K562 (cell line): ENCODE measurements at regions not wholly inside any gene's neighbourhood (a gene's known extent, or its start where the extent isn't known, plus 50 kb on each side); places are given as distances from the start of the nearest gene placed in this dataset.

Experiments
- ATAC-seq: fragments of 200-7000 bp; cut with Tn5 transposase; 3 replicates; pipeline ENCODE4 v1.9.1; 2020; ENCODE audit warnings: moderate library complexity
- BruUV-seq: library from RNA; stranded (reverse); fragments of 400-500 nt; replicated peaks from 2 replicates; lab custom pipeline; 2021; lab: Mats Ljungman, UMichigan
- CTCF ChIA-PET: fragments of 300-600 bp; formaldehyde crosslinking; extraction: SDS; loops from one replicate; lab custom pipeline; 2021; ENCODE audit warnings: low intra/inter-chr PET ratio; lab: Yijun Ruan, JAX
- POLR2A ChIA-PET: fragments of 300-600, 350-650 bp; sonication (Branson Sonifier 250); formaldehyde crosslinking; extraction: SDS; loops from one replicate; lab custom pipeline; 2021; ENCODE audit warnings: antibody characterized with exemption, inconsistent platforms; lab: Yijun Ruan, JAX
- DNase-seq, 4 experiments: peaks; one replicate each; pipeline versions ENCODE4 v3.0.0 to v3.0.0-alpha.2; 2011 to 2018; ENCODE audit warnings: low spot score in 3 of 4, mixed read lengths in 3 of 4; ENCODE audit errors: extremely low read depth in 1 of 4
- FAIRE-seq: peaks from 2 replicates; lab custom pipeline; 2011; peaks lifted over from hg19 to GRCh38; lab: Jason Lieb, UNC
- H2AFZ ChIP-seq: 2 replicates; pipeline ENCODE4 v1.6.0; 2011; ENCODE audit warnings: low read depth, low read length, control low read depth, inconsistent platforms
- H3K27ac ChIP-seq: fragments of 200-600 bp; 3 replicates; pipeline ENCODE4 v1.8.0; 2011; ENCODE audit warnings: low read depth, mild to moderate bottlenecking, control low read depth, inconsistent platforms, low read length, moderate library complexity, mixed read lengths; ENCODE audit errors: extremely low read depth
- H3K27me3 ChIP-seq, 2 experiments: fragments of 300-600 bp in 1 of 2; 2 replicates in 1 of 2; 3 replicates in 1 of 2; pipeline versions ENCODE4 v1.6.0 to v1.8.0; 2011; ENCODE audit warnings: inconsistent platforms in 2 of 2, low read length in 2 of 2, mild to moderate bottlenecking in 1 of 2, mixed read lengths in 1 of 2, moderate library complexity in 1 of 2; ENCODE audit not compliant: control insufficient read depth in 2 of 2, insufficient read depth in 2 of 2
- H3K36me3 ChIP-seq: fragments of 300-600 bp; 3 replicates; pipeline ENCODE4 v1.8.0; 2011; ENCODE audit warnings: mild to moderate bottlenecking, low read length, inconsistent platforms; ENCODE audit not compliant: control insufficient read depth, insufficient read depth
- H3K4me1 ChIP-seq, 2 experiments: fragments of 200-600 bp in 1 of 2; replicated peaks in 1 of 2; 2 replicates in 1 of 2; 3 replicates in 1 of 2; pipeline versions ENCODE4 v1.5.1 to v1.8.0; 2011; ENCODE audit warnings: inconsistent platforms in 2 of 2, low read length in 2 of 2, mild to moderate bottlenecking in 1 of 2, mixed read lengths in 1 of 2, moderate library complexity in 1 of 2; ENCODE audit not compliant: control insufficient read depth in 2 of 2, insufficient read depth in 2 of 2
- H3K4me2 ChIP-seq: 2 replicates; pipeline ENCODE4 v1.6.1; 2011; ENCODE audit warnings: low read length, control low read depth, inconsistent platforms, mixed read lengths; ENCODE audit not compliant: insufficient read depth
- H3K4me3 ChIP-seq: fragments of 200-600 bp; sonication (generic), shearing (Covaris generic); 2 replicates; pipeline ENCODE4 v1.5.1; 2016; ENCODE audit warnings: control low read depth, inconsistent platforms
- H3K79me2 ChIP-seq: fragments of 200-600 bp; 3 replicates; pipeline ENCODE4 v1.8.0; 2011; ENCODE audit warnings: low read length, inconsistent platforms; ENCODE audit not compliant: control insufficient read depth, insufficient read depth
- H3K9ac ChIP-seq, 2 experiments: 2 replicates each; pipeline versions ENCODE4 v1.6.0 to v1.6.1; 2011; ENCODE audit warnings: low read depth in 2 of 2, low read length in 2 of 2, control low read depth in 1 of 2, inconsistent platforms in 1 of 2, mild to moderate bottlenecking in 1 of 2, mixed read lengths in 1 of 2; ENCODE audit not compliant: insufficient read depth in 1 of 2
- H3K9me1 ChIP-seq: one replicate; pipeline ENCODE4 v1.6.0; 2011; ENCODE audit warnings: inconsistent platforms, mild to moderate bottlenecking, low read length, moderate library complexity; ENCODE audit not compliant: control insufficient read depth, insufficient read depth
- H3K9me3 ChIP-seq: replicated peaks from 2 replicates; pipeline ENCODE4 v1.5.1; 2011; ENCODE audit warnings: low read depth, low read length, inconsistent platforms; ENCODE audit not compliant: control insufficient read depth, insufficient read depth
- H4K20me1 ChIP-seq: replicated peaks from 2 replicates; pipeline ENCODE4 v1.6.1; 2011; ENCODE audit warnings: low read length, inconsistent platforms, mixed read lengths; ENCODE audit not compliant: control insufficient read depth, insufficient read depth
- ARID3A ChIP-seq: IDR thresholded peaks from 2 replicates; pipeline ENCODE4 v1.6.1; 2012; ENCODE audit warnings: low read depth, low read length, improper control_type of control experiment, borderline replicate concordance
- ESRRB ChIP-seq: fragments of 250-450 bp; sonication (Bioruptor Pico); IDR thresholded peaks from 2 replicates; pipeline ENCODE4 v1.5.0; 2020; ENCODE audit warnings: mild to moderate bottlenecking, moderate library complexity, borderline replicate concordance
- KDM5B ChIP-seq: fragments of 200-600 bp; sonication (generic); IDR thresholded peaks from 2 replicates; pipeline ENCODE4 v1.6.1; 2012; ENCODE audit warnings: low read depth, mild to moderate bottlenecking, moderate library complexity, low read length, control low read depth, inconsistent platforms; ENCODE audit not compliant: insufficient replicate concordance
- SMARCE1 ChIP-seq: fragments of 450-650 bp; IDR thresholded peaks from 2 replicates; pipeline ENCODE4 v1.7.1; 2016; ENCODE audit warnings: mild to moderate bottlenecking
- ZNF24 ChIP-seq: fragments of 450-650 bp; IDR thresholded peaks from 2 replicates; pipeline ENCODE4 v1.6.1; 2016
- WGBS: fragments of 100-300 bp; shearing (Covaris generic); methylation state at CpG from one replicate; pipeline ENCODE4 v1.1.6; 2016; ENCODE audit warnings: low coverage, mixed read lengths; ENCODE audit not compliant: insufficient coverage; ENCODE audit errors: missing lambda C conversion rate; 5-methylcytosine and 5-hydroxymethylcytosine counted together
- in situ Hi-C: fragments of 300-500 bp; cut with MboI; formaldehyde crosslinking; loops from 4 replicates; pipeline ENCODE4 v1.15.0; 2018; ENCODE audit warnings: inconsistent platforms, mixed read lengths
- intact Hi-C: fragments of 100-400 bp; cut with micrococcal nuclease; formaldehyde crosslinking; loops from 2 replicates; pipeline ENCODE4 v1.14.2; 2022

GRCh38 chr3:34742151-34742550 is 897.2 kb upstream of the ARPP21 start:
- ATAC-seq = no peak
- Histone ChIP-seq H3K9me3 (0 out of 2 replicates have a peak, but pooled peaks cover 2% of the 10 kb centered on the region), H3K4me3 (no peak overlapping the region), H3K79me2 (no peaks in the 10 kb centered on the region), H3K9me1 (no peaks in the 10 kb centered on the region), H3K36me3 (no peaks in the 10 kb centered on the region), H4K20me1 (no peaks in the 10 kb centered on the region), H3K4me2 (no peak overlapping the region), H2AFZ (no peak overlapping the region), H3K27ac (no peak overlapping the region), H3K27me3 (no peaks in the 10 kb centered on the region), H3K4me1 (no peaks in the 10 kb centered on the region), H3K9ac (no peak overlapping the region)
- no peak for DNase-seq
- in situ Hi-C loops = no loop called here
- BruUV-seq = no TSS peak
- TF ChIP-seq KDM5B (no peak), ARID3A (no peak), ZNF24 (no peak), ESRRB (CRISPR knock-in tag) (no peak), SMARCE1 (no peak)
- no peak for FAIRE-seq
- ChIA-PET CTCF (no interaction called here), POLR2A (no interaction called here)
- 0% methylated on average over 1 of the region's 1 CpG for WGBS
- intact Hi-C loops = no loop called here
